IMR-90 (cell line): ENCODE measurements at regions not wholly inside any gene's neighbourhood (a gene's known extent, or its start where the extent isn't known, plus 50 kb on each side); places are given as distances from the start of the nearest gene placed in this dataset.

ENCODE experiments used
- ATAC-seq: fragments of 200-7000 bp; cut with Tn5 transposase; 2 replicates; pipeline ENCODE4 v1.9.1; 2020; ENCODE audit warnings: low read depth, mild to moderate bottlenecking, moderate library complexity
- BruUV-seq: library from RNA; stranded (reverse); fragments of 400-500 nt; replicated peaks from 2 replicates; lab custom pipeline; 2021; lab: Mats Ljungman, UMichigan
- CTCF ChIA-PET: fragments of 300-600 bp; formaldehyde crosslinking; extraction: SDS; loops from one replicate; lab custom pipeline; 2021; ENCODE audit warnings: antibody characterized with exemption; lab: Yijun Ruan, JAX
- POLR2A ChIA-PET: fragments of 300-600 bp; sonication (Branson Sonifier 250); formaldehyde crosslinking; loops from one replicate; lab custom pipeline; 2022; ENCODE audit warnings: antibody characterized with exemption; ENCODE audit not compliant: unreplicated experiment; lab: Charles Lee
- DNase-seq: peaks from one replicate; pipeline ENCODE4 v3.0.0; 2013
- H2AFZ ChIP-seq: replicated peaks from 2 replicates; pipeline ENCODE3; 2013; ENCODE audit warnings: low read length, mild to moderate bottlenecking; ENCODE audit not compliant: poor library complexity
- H2AK5ac ChIP-seq: 2 replicates; pipeline ENCODE4 v1.6.1; 2013; ENCODE audit warnings: low read depth, low read length, inconsistent platforms
- H2AK9ac ChIP-seq: replicated peaks from 2 replicates; pipeline ENCODE3; 2013; ENCODE audit warnings: mild to moderate bottlenecking, low read depth, low read length, moderate library complexity; ENCODE audit not compliant: poor library complexity
- H2BK120ac ChIP-seq: 2 replicates; pipeline ENCODE4 v1.6.1; 2013; ENCODE audit warnings: low read depth, low read length, inconsistent platforms
- H2BK15ac ChIP-seq: 3 replicates; pipeline ENCODE4 v1.6.1; 2013; ENCODE audit warnings: low read depth, low read length, inconsistent platforms
- H2BK20ac ChIP-seq: 2 replicates; pipeline ENCODE4 v1.6.1; 2013; ENCODE audit warnings: low read depth, mild to moderate bottlenecking, inconsistent platforms, low read length, moderate library complexity
- H2BK5ac ChIP-seq: 2 replicates; pipeline ENCODE4 v1.6.1; 2013; ENCODE audit warnings: mild to moderate bottlenecking, low read depth, low read length, inconsistent platforms; ENCODE audit not compliant: poor library complexity, severe bottlenecking
- H3K14ac ChIP-seq: replicated peaks from 2 replicates; pipeline ENCODE4 v1.6.1; 2013; ENCODE audit warnings: low read depth, low read length, inconsistent platforms
- H3K18ac ChIP-seq: 2 replicates; pipeline ENCODE4 v1.6.1; 2013; ENCODE audit warnings: low read depth, low read length, control low read depth
- H3K23ac ChIP-seq: 2 replicates; pipeline ENCODE4 v1.6.1; 2013; ENCODE audit warnings: low read depth, low read length, inconsistent platforms
- H3K27ac ChIP-seq: 2 replicates; pipeline ENCODE4 v1.5.1; 2013; ENCODE audit warnings: mild to moderate bottlenecking, control low read depth, low read length; ENCODE audit not compliant: insufficient read depth
- H3K27me3 ChIP-seq: 2 replicates; pipeline ENCODE4 v1.6.1; 2013; ENCODE audit warnings: low read length; ENCODE audit not compliant: control insufficient read depth, insufficient read depth
- H3K36me3 ChIP-seq: 2 replicates; pipeline ENCODE4 v1.6.1; 2013; ENCODE audit warnings: low read length, mixed read lengths; ENCODE audit not compliant: control insufficient read depth, insufficient read depth
- H3K4ac ChIP-seq: 2 replicates; pipeline ENCODE4 v1.6.1; 2013; ENCODE audit warnings: low read depth, low read length, inconsistent platforms
- H3K4me1 ChIP-seq: 2 replicates; pipeline ENCODE4 v1.6.1; 2013; ENCODE audit warnings: low read length, mixed read lengths; ENCODE audit not compliant: control insufficient read depth, insufficient read depth
- H3K4me2 ChIP-seq: 2 replicates; pipeline ENCODE4 v1.6.1; 2013; ENCODE audit warnings: low read depth, mild to moderate bottlenecking, control low read depth, low read length, moderate library complexity
- H3K4me3 ChIP-seq: 2 replicates; pipeline ENCODE4 v1.5.1; 2013; ENCODE audit warnings: low read depth, mild to moderate bottlenecking, control low read depth, low read length, moderate library complexity; ENCODE audit not compliant: insufficient read depth
- H3K56ac ChIP-seq: 2 replicates; pipeline ENCODE4 v1.6.1; 2013; ENCODE audit warnings: low read length, inconsistent platforms; ENCODE audit not compliant: insufficient read depth; ENCODE audit errors: extremely low read depth
- H3K79me1 ChIP-seq, 2 experiments: 2 replicates each; pipeline ENCODE4 v1.6.1; 2013; ENCODE audit warnings: low read length in 2 of 2, inconsistent platforms in 1 of 2, low read depth in 1 of 2
- H3K9ac ChIP-seq: 2 replicates; pipeline ENCODE4 v1.6.1; 2013; ENCODE audit warnings: low read depth, low read length, control low read depth
- H3K9me1 ChIP-seq: 2 replicates; pipeline ENCODE4 v1.6.1; 2013; ENCODE audit warnings: low read length, inconsistent platforms; ENCODE audit not compliant: insufficient read depth
- H3K9me3 ChIP-seq: 2 replicates; pipeline ENCODE4 v1.6.1; 2013; ENCODE audit warnings: low read length; ENCODE audit not compliant: control insufficient read depth, insufficient read depth
- H4K20me1 ChIP-seq: 2 replicates; pipeline ENCODE4 v1.6.1; 2013; ENCODE audit warnings: low read length, inconsistent platforms; ENCODE audit not compliant: insufficient read depth
- H4K5ac ChIP-seq: 2 replicates; pipeline ENCODE4 v1.6.1; 2013; ENCODE audit warnings: mild to moderate bottlenecking, low read depth, low read length, control low read depth
- H4K8ac ChIP-seq, 2 experiments: 2 replicates each; pipeline ENCODE4 v1.6.1; 2013; ENCODE audit warnings: low read depth in 2 of 2, low read length in 2 of 2, control low read depth in 1 of 2, inconsistent platforms in 1 of 2
- H4K91ac ChIP-seq: 2 replicates; pipeline ENCODE4 v1.6.1; 2013; ENCODE audit warnings: low read depth, low read length, inconsistent platforms; ENCODE audit not compliant: insufficient read depth
- RFX5 ChIP-seq: IDR thresholded peaks from 2 replicates; pipeline ENCODE4 v1.8.0; 2012; ENCODE audit warnings: low read depth, mild to moderate bottlenecking, low read length, moderate library complexity
- SMC3 ChIP-seq: fragments of 150-350 bp; IDR thresholded peaks from 2 replicates; pipeline ENCODE4 v1.6.1; 2016; ENCODE audit warnings: low read depth, mild to moderate bottlenecking, antibody characterized with exemption, low read length, moderate library complexity
- dilution Hi-C: fragments of 300-500 bp; cut with HindIII; formaldehyde crosslinking; loops from one replicate; pipeline ENCODE4 v1.14.3; 2018; ENCODE audit warnings: low sequenced_read_pairs; ENCODE audit not compliant: unreplicated experiment
- in situ Hi-C: fragments of 300-500 bp; cut with MboI; formaldehyde crosslinking; loops from 3 replicates; pipeline ENCODE4 v1.14.3; 2019; ENCODE audit warnings: low sequenced_read_pairs, inconsistent platforms, mixed read lengths
- intact Hi-C: fragments of 100-400 bp; cut with micrococcal nuclease; formaldehyde crosslinking; loops from 2 replicates; pipeline ENCODE4 v1.10.0; 2022

GRCh38 chr1:104120525-104120924 lies 370.8 kb downstream of the AMY1C start:
- H2BK20ac ChIP-seq = no peak overlapping the region
- CTCF ChIA-PET = no interaction called here
- DNase-seq = no peak
- H2BK5ac ChIP-seq = no peak overlapping the region
- H4K20me1 ChIP-seq = no peaks in the 10 kb centered on the region
- H3K9me1 ChIP-seq = no peaks in the 10 kb centered on the region
- in situ Hi-C loops = no loop called here
- no peak overlapping the region for H2AK5ac ChIP-seq
- no peaks in the 10 kb centered on the region for H3K27me3 ChIP-seq
- no peak overlapping the region for H3K9ac ChIP-seq
- TF ChIP-seq RFX5 = no peak
- no peak for TF ChIP-seq SMC3
- no peak overlapping the region for H2AK9ac ChIP-seq
- H3K4me1 ChIP-seq = no peaks in the 10 kb centered on the region
- H3K27ac ChIP-seq = no peak overlapping the region
- H3K23ac ChIP-seq = no peak overlapping the region
- no peak overlapping the region for H2BK15ac ChIP-seq
- POLR2A ChIA-PET = no interaction called here
- H2BK120ac ChIP-seq = no peak overlapping the region
- BruUV-seq = no TSS peak
- H3K4me2 ChIP-seq = no peak overlapping the region
- H3K9me3 ChIP-seq = peaks cover 2% of the 10 kb centered on the region; the same call in 1 of the 2 replicates
- no peak overlapping the region for H3K56ac ChIP-seq
- no peak overlapping the region for H4K5ac ChIP-seq
- no peak for ATAC-seq
- no peak overlapping the region for H3K4me3 ChIP-seq
- H3K18ac ChIP-seq = no peak overlapping the region
- no peak overlapping the region for H3K4ac ChIP-seq
- no peak overlapping the region for H2AFZ ChIP-seq
- H4K8ac ChIP-seq = no peak overlapping the region
- dilution Hi-C loops = no loop called here
- no peaks in the 10 kb centered on the region for H3K36me3 ChIP-seq
- H3K79me1 ChIP-seq = no peaks in the 10 kb centered on the region
- no peak overlapping the region for H4K91ac ChIP-seq
- no peak overlapping the region for H3K14ac ChIP-seq
- intact Hi-C loops = no loop called here
